ENCODE measurements at regions not wholly inside any gene's neighbourhood (a gene's known extent, or its start where the extent isn't known, plus 50 kb on each side); places are given as distances from the start of the nearest gene placed in this dataset.

- TF ChIP-seq ZBTB26 (CRISPR knock-in tag; IDR thresholded peaks at IDR 0.05; ENCODE audit: borderline replicate concordance) (no peak), NKX3-1 (CRISPR knock-in tag; IDR thresholded peaks at IDR 0.05) (no peak), ZFP36L1 (CRISPR knock-in tag; IDR thresholded peaks at IDR 0.05) (no peak), ZNF136 (CRISPR knock-in tag; IDR thresholded peaks at IDR 0.05; ENCODE audit: low read depth) (no peak), RARG (CRISPR knock-in tag; IDR thresholded peaks at IDR 0.05; ENCODE audit: low read depth) (no peak), RAD21 (CRISPR knock-in tag; IDR thresholded peaks at IDR 0.05) (no peak), CEBPB (IDR thresholded peaks at IDR 0.05; ENCODE audit: borderline replicate concordance, low read depth, low read length) (peak; percentile 30; the same call in 1 of the 2 replicates), SUZ12 (IDR thresholded peaks at IDR 0.05; ENCODE audit: low read depth, low read length) (no peak), GLMP (CRISPR knock-in tag; IDR thresholded peaks at IDR 0.05; ENCODE audit: borderline replicate concordance) (no peak), CENPBD1 (CRISPR knock-in tag; IDR thresholded peaks at IDR 0.05; ENCODE audit: borderline replicate concordance, low read depth) (no peak), NRL (CRISPR knock-in tag; IDR thresholded peaks at IDR 0.05; ENCODE audit: borderline replicate concordance) (no peak), FOXP4 (CRISPR knock-in tag; IDR thresholded peaks at IDR 0.05) (peak; percentile 55), ZNF598 (CRISPR knock-in tag; IDR thresholded peaks at IDR 0.05; ENCODE audit: borderline replicate concordance) (no peak), KAT7 (CRISPR knock-in tag; IDR thresholded peaks at IDR 0.05; ENCODE audit: borderline replicate concordance) (no peak), POLR2A (IDR thresholded peaks at IDR 0.05; ENCODE audit: insufficient read depth in 1 of 2, low read depth in 2 of 2, low read length in 2 of 2) (no peak), ZBTB40 (IDR thresholded peaks at IDR 0.05) (no peak), ZBTB40 (CRISPR knock-in tag; IDR thresholded peaks at IDR 0.05) (no peak)
Observed at GRCh38 chr7:124460555-124460954, 305.0 kb downstream of the GPR37 start (continued).
